ENCODE measurements at regions not wholly inside any gene's neighbourhood (a gene's known extent, or its start where the extent isn't known, plus 50 kb on each side); places are given as distances from the start of the nearest gene placed in this dataset.

DNA sequence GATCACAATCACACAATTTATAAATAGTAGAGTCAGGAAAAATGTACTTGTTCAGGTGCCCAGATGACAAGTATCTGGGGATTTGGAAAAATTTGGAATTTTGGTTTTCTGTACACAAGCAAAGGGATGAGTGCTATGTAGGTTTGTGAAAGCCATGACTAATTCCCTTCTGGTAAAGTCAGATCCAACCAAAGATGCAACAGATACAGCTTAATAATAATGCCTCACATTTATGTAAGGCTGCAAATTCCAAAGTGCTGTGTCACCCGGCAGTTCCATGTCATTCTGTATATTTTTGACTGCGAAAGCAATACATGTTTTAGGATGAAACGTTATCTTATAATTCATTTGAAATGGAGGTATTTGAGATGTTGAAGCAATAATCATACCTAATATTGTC is 102.7 kb upstream of the AGBL1 start:
- DNase-seq (ENCODE audit: low read depth in 2 of 2) = no peak

DNA sequence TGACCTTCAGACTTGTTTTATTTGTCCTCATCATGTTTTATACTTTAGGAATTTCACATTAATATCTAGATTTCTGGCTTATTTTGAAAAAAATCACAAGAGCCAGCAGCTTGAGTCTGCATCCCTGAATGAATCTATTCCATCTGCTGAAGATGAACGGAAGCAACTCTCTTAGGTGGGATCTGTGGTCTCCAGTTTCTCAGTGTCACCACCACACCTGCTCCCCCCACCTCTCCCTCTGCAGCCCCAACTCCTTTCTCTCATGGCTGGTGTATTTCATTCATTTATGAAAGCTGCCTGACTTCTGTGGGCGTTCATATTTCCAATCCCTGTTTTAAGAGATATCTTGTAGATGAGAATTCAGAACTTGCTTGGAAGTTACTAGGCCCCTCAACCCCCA is 102.1 kb upstream of the AGBL1 start:
- no peak for DNase-seq (ENCODE audit: low read depth in 2 of 2)

DNA sequence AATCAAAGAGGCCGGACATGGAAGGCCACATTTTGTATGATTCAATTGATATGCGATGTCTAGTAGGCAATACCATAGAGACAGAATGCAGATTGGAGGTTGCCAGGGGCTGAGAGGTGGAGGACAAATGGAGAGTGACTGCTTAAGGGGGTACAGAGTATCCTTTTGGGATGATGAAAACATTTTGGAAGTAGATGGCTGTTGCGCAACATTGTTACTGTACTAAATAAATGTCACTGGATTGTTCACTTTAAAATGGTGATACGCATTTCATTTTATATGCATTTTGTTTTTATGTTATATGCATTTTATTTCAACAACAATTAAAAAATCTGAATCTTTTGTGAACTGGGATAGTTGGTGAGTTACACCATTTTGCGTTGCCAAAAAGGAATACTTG is 99.7 kb upstream of the AGBL1 start:
- no peak for DNase-seq (ENCODE audit: low read depth in 2 of 2)

DNA sequence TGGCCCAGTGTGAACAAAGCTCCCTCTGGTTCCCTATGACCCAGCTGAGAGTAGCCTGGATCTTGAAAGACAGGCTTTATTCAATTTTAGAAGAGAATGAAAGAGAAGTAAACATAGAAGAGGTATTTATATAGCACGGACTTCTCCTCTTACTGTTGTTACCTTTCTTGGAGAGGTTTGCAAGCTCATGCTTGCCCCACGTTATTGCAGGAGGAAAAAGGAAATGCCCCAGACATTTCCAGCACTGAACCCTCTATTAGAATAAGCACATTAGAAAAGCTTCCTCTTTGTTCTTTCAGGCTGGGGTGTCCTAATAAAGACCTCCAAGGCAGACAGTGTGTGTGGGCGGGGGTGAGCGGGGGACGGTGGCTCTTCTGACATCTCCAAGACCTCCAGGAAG is 98.7 kb upstream of the AGBL1 start:
- no peak for DNase-seq (ENCODE audit: low read depth in 2 of 2)

DNA sequence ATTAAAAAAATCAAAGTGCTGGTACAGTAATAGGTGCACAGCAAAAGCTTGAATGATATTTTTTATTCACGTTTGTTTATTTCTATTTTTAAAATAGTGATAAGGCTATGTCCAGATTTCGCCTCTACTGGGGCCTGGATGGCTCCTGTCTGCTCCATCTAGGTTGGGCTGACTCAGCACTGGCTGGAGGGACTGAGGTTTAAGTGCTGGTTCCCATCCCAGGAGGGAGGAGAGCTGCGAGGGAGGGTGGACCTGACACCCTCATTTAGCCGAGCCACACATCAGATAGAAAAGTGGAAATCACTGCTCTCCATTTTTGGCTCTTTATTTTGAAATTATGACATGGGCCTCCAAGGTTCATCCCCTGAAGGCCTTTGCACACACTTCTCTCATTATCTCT is 95.4 kb upstream of the AGBL1 start:
- no peak for DNase-seq (ENCODE audit: low read depth in 2 of 2)

DNA sequence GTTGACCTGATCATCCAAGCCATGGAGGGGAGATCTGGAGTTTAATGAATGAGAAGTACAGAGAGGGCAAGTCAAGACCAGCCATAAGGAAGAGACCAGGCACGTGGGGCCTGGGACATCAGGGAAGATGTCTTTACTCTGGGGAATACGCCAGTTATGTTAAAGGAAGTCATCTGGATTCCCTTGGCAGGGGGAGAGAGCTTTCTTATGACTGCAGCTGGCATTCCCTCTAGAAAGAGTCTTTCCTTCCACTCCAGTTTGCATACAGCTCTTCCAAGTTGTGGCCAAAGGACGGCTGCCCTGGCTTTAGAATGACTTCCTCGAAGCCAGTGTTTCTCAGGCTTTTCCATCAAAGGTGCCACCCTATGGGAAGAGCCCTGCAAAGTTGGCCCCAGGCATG is 93.6 kb upstream of the AGBL1 start:
- DNase-seq (ENCODE audit: low read depth in 2 of 2) = no peak

DNA sequence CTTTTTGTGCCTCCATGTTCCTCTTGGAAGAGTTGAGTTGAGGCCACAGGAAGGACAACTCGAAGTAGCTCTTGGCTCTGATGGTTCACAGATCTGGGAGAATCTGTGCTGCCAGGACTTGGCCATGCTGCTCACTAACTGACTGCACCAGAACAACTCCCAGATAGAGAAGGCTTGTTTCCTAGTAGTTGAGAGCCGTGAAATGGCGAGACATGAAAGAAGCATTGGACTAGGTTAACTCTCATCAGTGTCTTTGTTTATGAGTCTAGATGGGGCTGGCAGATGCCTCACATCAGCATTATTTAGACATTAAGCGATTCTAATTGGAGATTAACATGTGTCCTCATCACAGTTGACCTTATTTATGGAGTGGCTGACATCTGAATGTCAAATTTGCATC is 92.9 kb upstream of the AGBL1 start:
- DNase-seq (ENCODE audit: low read depth in 2 of 2) = no peak

DNA sequence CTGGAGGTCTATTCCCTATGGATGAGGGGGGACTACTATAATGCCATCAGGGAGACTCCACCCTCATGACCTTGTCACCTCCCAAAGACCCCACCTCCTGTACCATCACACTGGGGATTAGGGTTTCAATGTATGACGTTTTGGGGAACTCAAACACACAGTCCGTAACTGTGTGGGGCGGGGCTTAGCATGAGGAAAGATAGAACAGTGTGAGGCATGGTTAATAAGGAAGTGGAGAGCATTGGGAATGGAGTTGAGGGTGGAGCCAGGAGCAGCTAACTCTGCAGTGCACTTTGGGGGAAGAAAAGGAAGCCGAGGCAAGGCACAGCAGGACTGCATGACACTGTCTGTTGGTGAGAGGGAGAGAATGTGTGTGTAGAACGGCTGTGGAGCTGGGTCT is 90.9 kb upstream of the AGBL1 start:
- no peak for DNase-seq (ENCODE audit: low read depth in 2 of 2)

DNA sequence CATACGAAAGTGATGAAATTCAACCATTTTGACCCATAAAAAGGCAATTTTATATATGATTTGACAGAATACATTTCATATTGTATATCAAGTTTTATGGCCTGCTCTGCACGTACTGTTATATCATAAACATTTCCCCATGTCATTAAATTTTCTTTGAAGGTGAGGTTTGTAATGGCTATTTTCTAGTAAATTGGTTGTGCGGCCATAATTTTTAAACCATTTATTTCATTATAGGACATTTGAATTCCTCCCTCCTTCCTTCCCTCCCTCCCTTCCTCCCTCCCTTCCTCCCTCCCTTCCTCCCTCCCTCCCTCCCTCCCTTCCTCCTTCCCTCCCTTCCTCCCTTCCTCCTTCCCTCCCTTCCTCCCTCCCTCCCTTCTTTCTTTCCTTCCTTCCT is 87.4 kb upstream of the AGBL1 start:
- no peak for DNase-seq (ENCODE audit: low read depth in 2 of 2)

DNA sequence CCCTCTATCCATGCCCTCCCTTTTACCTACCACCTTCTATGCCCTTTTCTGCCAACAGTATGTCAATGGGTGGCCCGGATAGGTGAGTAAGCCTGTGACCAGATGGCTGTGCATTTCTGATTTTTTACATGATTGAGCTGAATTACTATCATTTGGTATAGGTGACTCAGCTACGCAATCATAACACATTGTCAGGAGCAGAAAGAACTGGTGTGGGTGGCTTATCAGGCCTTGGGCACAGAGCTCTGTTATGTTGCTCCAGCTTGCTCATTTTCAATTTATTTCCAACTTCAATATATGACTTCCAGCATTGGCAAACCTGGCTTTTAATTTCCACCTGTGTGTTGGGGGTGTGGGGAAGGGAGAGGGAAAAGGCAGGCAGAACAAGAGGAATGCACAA is 86.6 kb upstream of the AGBL1 start:
- DNase-seq (ENCODE audit: low read depth in 2 of 2) = no peak

DNA sequence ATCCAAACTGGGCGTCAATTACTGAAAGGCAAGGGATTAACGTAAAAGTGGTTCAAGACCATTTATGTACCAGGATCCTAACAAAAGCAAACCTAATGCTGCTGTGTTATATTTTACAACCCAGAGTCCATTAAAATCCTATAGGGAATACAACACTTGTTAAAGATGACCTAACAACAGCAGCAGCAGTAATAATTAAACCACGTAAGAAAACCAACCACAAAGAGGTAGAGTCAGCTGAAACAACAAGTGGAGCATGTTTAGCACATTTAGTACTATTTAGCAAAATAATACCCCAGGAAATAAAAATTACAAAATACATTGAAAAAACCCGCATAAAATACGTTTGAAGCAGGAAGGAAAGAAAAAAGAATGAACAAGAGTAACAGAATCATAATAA is 82.1 kb upstream of the AGBL1 start:
- DNase-seq (ENCODE audit: low read depth in 2 of 2) = no peak

DNA sequence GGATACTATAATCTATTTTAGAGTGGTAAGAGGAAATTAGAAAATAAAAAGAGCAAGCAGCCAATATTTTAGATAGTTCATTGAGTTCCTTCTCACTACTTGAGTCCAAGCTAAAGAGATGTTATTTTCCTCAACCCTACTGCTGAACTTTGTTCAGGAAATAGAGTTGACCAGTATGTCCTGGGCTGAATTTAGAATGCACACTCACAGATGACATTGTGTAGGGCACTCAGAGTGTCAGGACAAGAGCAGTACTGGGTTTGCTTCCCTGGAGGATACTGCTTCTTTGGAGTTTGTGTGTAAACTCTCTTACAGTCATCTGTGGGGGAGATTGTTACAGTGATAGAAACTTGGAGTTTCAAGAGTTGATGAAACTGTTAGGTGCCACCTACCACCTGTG is 80.0 kb upstream of the AGBL1 start:
- no peak for DNase-seq (ENCODE audit: low read depth in 2 of 2)

DNA sequence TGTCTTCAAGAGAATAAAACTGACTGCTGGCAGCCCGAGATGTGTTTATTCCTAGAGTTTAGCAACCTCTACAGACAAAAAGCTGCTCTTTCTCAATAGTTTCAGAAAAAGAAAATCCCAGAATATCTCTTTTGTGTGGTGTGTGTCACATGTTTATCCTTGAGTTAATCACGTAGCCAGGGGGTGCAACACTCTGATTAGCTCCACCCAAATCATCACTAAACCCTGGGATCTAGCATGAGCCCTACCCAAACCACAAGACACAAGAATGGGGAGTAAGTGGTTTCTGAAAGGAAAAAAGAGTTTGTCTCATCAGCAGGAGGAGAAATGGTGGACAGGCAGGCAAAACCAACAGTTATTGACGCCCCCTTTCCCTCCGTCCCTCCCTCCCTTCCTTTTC is 78.5 kb upstream of the AGBL1 start:
- no peak for DNase-seq (ENCODE audit: low read depth in 2 of 2)

DNA sequence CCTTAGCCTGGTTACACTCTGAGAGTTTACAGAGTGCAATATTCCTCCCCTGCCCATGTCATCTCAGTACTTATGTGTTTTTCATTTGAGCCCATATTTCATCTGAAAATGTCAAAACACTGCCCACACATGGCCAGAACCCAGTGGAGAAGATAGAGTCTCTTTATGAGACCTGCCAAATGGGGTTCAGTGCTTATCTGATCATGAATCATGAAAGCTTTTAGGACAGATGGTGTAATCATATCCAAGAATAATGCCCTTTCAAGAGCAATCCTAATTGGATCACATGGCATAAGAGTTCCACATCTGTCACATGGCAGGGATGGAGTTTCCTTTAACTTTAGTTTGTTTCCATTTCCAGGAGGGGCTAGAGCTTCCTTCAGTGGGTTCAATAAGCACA is 77.2 kb upstream of the AGBL1 start:
- DNase-seq (ENCODE audit: low read depth in 2 of 2) = no peak

DNA sequence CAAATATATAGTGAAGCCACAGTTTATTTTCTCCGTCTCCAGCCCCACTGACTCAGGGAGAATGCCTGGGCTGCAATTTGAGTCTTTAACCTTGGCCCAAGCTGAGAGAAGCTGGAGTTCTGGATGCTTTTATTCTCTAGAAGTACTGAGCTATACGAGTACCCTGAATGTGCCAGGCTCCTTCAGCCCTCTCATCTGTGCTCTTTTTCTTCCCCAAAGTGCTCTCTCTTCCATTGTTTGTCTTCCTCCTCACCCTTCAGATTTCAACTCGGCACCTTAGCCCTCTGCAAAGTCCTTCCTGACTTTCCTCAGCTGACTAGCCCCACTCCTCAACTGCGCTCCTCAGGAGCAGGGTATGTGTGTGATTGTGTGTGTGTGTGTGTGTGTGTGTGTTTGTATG is 75.6 kb upstream of the AGBL1 start:
- DNase-seq (ENCODE audit: low read depth in 2 of 2) = no peak

DNA sequence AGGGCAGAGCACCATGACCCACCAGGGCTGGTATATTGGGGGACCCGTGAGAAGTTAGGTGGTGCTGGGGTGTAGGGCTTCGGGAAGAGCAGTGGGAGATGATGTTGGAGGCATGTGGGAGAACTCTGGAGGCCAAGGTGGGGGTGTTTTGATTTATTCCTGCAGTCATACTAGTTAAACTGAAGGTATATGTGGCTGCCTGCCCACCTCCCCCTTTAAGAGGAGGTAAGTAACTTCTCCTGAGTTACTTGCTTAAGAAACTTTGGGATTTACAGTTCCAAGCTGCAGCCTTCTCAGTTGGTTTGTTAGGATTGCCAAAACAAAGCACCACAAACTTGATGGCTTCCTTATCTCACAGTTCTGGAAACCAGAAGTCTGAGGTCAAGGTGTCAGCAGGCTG is 73.1 kb upstream of the AGBL1 start:
- no peak for DNase-seq (ENCODE audit: low read depth in 2 of 2)

DNA sequence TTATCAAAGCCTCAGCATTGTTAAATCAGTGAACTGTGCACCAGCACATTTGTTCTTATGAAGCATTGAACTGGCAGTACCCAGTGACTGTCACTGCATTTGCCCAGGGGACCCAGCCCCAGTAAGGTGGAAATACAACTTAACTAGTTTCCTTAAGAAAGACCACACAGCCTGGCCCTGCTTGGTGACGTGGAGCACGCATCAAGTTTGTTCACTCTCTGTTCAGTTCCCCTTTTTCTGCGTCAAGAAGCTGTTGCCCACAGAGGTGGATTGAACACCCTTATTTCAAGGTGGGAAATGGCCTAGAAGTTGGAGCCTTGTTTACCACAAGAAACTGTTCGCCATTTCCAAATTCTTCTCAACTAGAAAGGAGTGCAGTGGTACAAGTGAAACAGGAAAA is 69.9 kb upstream of the AGBL1 start:
- no peak for DNase-seq (ENCODE audit: low read depth in 2 of 2)

DNA sequence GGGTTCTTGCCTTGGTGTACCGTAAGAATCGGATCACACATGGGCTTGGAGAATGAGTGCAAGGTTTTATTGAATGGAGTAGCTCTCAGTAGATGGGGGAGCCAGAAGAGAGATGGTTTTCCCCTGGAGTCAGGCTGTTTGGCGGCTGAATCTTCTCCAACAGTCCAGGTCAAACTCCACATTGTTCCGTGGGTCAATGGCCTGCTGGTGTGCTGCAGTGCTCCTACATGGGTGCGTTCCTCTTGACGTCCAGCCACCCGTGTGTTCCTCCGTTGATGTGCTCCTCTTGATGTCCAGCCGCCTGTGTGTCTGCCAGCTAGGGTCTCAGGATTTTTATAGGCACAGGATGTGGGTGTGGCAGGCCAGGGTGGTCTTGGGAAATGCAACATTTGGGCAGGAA is 69.3 kb upstream of the AGBL1 start:
- DNase-seq (ENCODE audit: low read depth in 2 of 2) = no peak

DNA sequence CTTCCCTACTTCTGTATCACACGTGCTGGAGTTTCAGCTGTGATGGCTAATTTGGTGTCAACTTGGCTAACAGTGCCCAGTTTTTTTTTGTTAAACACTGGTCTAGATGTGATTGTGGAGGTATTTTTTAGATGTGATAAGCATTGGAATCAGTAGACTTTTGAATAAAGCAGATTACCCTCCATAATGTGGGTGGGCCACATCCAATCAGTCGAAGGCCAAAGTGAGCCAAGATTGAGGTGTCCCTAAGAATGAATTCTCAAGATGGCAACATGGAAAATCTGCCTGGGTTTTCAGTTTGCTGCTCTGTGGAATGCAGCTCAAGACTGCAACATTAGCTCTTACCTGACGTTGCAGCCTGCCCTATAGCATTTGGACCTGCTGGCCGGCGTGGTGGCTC is 68.8 kb upstream of the AGBL1 start:
- no peak for DNase-seq (ENCODE audit: low read depth in 2 of 2)

DNA sequence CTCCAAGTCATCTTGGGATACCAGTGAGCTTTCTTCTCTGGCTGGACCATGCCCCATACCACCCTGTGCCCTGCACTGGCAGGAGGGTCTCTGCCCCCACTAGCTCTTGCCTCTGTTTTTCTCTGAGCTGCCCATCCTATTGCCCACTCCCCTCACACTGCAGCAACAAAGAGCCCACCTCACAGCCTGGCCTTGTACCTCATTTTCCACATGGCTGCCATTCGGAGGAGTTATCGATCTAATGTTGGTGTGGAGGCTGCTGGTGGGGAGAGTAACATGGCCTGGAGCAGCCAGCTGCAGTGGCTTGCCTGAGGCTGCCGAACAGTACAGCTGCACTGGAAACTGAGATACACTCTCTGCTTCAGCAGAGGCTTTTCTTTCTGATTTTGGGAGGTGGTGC is 65.7 kb upstream of the AGBL1 start:
- no peak for DNase-seq (ENCODE audit: low read depth in 2 of 2)

DNA sequence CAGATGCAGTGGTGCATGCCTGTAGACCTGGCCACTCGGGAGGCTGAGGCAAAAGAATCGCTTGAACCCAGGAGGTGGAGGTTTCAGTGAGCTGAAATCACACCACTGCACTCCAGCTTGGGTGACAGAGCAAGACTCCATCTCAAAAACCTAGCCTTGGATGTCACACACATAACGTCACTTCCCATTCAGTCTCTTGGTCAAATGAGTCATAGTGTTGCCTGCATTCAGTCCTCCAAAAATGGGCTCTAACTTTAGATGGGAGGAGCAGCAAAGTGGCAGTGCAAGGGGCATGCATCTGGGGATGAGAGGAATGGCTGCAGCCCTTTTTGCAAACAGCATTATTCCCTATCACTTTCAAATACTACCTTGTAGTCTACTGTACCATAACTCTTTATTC is 62.9 kb upstream of the AGBL1 start:
- no peak for DNase-seq (ENCODE audit: low read depth in 2 of 2)

DNA sequence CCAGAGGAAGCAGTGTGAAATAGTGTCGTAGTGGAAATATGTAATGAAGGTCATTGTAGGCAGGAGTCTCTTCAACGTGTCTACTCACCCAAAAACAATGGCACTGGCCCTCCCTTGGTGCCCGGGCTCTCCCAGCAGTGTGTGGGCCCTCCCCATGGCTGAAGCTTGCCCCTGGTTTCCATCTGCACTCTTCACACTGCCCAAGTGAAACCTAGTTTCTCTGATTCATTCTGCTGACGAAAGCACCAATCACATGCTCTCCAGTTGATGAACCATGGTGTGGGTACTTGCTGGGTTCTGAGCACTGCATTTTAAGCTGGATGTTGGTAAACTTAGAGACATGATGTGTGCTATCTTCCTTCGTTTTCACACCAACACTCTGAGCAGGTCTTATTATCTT is 61.0 kb upstream of the AGBL1 start:
- no peak for DNase-seq (ENCODE audit: low read depth in 2 of 2)

DNA sequence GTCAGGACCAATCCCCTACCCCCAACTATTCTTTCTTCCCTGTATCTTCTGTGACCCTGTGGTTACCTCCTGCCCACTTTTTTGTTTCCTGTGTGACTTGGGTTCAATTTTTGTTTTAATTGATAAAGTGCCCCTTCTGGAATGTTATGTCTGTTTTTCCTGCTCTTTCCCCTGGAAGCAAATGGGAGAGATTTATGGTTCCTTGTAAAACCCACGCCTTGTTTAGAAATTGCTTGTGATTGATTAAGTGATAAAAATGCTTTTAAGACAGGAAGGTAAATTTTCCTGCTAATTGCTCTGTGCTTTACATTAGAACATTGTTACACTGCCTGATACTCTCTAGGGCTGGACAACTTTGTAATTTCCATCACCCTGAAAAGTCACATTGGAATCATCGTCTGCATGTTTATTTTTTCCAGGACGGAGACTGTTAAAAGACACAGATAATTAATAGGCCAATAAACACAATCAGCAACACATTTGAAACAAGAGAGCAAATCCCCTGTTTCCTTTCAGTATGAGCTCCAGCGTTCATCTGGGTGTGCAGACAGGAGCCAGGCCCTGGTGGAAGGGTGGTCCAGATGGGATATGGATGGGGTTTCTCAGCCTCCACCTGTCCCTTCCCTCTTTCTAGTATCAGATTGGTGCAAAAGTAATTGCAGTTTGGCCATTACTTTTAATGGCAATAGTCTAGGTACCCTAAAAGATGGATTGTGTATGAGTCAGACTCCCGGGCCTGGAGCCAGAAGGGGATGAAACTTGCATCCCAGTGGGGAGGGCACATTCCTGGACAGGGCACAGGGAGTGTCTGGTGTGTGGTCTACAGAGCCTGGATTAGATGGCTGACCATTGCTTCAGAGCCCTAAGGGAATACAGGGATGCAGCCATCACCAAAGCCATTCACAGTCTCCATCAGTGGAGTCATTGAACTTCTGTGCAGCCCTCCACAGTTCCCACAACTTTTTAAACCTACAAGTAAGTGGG is 58.1 kb upstream of the AGBL1 start:
- DNase-seq (ENCODE audit: low read depth in 2 of 2) = no peak

DNA sequence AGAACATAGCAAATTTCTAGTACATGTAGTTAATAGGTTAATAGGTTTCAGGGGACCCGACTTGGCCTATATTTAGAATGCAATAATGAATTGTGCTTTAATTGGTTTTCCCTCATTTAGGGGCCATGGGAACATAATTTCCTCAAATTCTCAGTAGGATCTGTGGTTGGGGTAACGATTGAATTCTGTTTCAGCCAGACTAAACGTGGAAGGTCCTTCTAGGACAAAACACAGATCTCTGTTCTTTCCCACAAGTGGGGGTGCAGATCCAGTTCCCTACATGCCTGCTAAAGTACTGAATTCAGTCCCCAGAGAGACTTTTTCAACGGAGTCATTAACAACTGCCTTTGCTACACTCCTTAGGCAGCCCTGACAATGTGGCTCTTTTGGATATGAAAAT is 50.7 kb upstream of the AGBL1 start:
- DNase-seq (ENCODE audit: low read depth in 2 of 2) = no peak

Measured in stimulated activated CD4-positive, alpha-beta T cell treated with anti-CD3 and anti-CD28 coated beads, Interleukin-15, amount 100 ng/mL, for 48 hours (primary cell).